Choroid plexus epithelial cell (primary cell): ENCODE measurements at regions not wholly inside any gene's neighbourhood (a gene's known extent, or its start where the extent isn't known, plus 50 kb on each side); places are given as distances from the start of the nearest gene placed in this dataset.

Experiments used
- DNase-seq: peaks from one replicate; pipeline ENCODE4 v3.0.0-alpha.2; 2010; ENCODE audit warnings: low read depth
- H3K4me3 ChIP-seq: 2 replicates; pipeline ENCODE4 v1.5.1; 2011; ENCODE audit warnings: low read depth, mild to moderate bottlenecking, control low read depth, low read length, moderate library complexity
- TF ChIP-seq, protein P1 (sequence below): conservative IDR thresholded peaks from 2 replicates; pipeline ENCODE4 v1.5.1; 2011; ENCODE audit warnings: low read depth, mild to moderate bottlenecking, control low read depth, inconsistent platforms, low read length, moderate library complexity

DNA sequence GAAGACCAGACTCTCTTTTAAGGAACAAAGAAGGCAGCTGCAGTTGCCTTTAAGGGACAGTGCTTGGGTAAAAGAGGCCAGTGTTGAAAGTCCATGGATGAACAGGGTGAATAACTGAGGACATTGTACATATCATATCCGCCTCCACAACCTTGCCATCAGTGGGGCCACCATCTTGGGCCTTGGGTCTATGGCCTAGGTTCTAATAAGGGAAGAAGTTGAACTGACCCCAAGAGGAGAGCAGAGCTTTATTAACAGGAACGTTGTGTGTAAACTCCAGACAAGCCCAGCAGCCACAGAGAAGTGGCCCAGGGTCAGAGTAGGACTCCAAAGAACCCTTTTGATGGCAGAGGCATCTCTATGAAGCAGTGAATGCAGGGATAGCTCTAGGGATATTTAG lies 332.8 kb downstream of the CYP26B1 start:
- no peak overlapping the region for H3K4me3 ChIP-seq
- DNase-seq, result no peak
- TF ChIP-seq, protein P1, sequence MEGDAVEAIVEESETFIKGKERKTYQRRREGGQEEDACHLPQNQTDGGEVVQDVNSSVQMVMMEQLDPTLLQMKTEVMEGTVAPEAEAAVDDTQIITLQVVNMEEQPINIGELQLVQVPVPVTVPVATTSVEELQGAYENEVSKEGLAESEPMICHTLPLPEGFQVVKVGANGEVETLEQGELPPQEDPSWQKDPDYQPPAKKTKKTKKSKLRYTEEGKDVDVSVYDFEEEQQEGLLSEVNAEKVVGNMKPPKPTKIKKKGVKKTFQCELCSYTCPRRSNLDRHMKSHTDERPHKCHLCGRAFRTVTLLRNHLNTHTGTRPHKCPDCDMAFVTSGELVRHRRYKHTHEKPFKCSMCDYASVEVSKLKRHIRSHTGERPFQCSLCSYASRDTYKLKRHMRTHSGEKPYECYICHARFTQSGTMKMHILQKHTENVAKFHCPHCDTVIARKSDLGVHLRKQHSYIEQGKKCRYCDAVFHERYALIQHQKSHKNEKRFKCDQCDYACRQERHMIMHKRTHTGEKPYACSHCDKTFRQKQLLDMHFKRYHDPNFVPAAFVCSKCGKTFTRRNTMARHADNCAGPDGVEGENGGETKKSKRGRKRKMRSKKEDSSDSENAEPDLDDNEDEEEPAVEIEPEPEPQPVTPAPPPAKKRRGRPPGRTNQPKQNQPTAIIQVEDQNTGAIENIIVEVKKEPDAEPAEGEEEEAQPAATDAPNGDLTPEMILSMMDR, result no peak

- DNase-seq, result no peak
- TF ChIP-seq, protein P1, result no peak
- no peak overlapping the region for H3K4me3 ChIP-seq
Measured at GRCh38 chr2:71813807-71814470, 333.7 kb downstream of the CYP26B1 start.

DNA sequence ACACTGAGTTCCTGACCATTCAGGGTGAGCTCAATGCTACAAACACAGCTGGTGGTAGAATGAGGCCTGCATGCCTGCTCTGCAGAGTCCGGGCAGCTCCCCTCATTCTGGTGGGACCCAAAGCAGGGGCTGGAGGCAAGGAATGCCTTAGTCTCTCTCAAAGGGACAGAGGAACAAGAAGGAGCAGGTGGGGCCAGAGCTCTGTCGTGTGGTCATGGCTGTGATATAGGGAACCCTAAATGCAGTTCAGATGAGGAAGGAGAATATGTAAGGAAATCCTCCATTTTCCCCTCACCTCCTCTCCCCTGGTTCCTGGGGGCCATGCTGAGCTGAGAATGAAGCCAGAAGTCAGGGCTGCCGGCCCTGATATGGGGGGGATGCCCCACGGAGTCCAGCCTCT lies 334.3 kb downstream of the CYP26B1 start:
- TF ChIP-seq, protein P1, result no peak

GRCh38 chr2:71812736-71813135 lies 334.9 kb downstream of the CYP26B1 start:
- no peak for DNase-seq
- TF ChIP-seq, protein P1, result no peak

More for the DNA sequence above, 334.3 kb downstream of the CYP26B1 start:
- DNase-seq, result no peak
- no peak overlapping the region for H3K4me3 ChIP-seq

GRCh38 chr2:71811726-71812125 lies 335.9 kb downstream of the CYP26B1 start:
- no peak overlapping the region for H3K4me3 ChIP-seq
- TF ChIP-seq, protein P1, result no peak

More at GRCh38 chr2:71812736-71813135, 334.9 kb downstream of the CYP26B1 start:
- H3K4me3 ChIP-seq, result no peak overlapping the region

DNA sequence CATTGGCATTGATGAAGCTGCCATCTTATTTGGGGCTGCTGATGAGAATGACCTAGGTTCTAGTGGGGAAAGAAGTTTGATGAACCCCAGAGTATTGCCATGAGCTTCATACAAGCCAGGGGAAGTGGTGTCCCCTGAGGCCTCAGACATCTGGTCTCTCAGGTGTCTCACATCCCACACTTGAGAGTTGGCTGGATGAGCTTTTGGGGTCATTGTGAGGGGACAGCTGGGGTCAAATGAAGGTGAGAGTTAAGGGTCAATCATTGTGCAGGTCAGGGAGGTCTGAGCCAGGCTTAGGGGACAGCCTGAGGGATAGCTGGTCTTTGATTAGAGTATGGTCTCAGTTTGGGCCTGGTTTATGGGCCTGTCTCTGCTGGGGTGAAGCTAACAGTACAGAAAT lies 336.5 kb downstream of the CYP26B1 start:
- TF ChIP-seq, protein P1, result no peak
- H3K4me3 ChIP-seq, result no peak overlapping the region
- no peak for DNase-seq

More at GRCh38 chr2:71811726-71812125, 335.9 kb downstream of the CYP26B1 start:
- DNase-seq, result no peak

DNA sequence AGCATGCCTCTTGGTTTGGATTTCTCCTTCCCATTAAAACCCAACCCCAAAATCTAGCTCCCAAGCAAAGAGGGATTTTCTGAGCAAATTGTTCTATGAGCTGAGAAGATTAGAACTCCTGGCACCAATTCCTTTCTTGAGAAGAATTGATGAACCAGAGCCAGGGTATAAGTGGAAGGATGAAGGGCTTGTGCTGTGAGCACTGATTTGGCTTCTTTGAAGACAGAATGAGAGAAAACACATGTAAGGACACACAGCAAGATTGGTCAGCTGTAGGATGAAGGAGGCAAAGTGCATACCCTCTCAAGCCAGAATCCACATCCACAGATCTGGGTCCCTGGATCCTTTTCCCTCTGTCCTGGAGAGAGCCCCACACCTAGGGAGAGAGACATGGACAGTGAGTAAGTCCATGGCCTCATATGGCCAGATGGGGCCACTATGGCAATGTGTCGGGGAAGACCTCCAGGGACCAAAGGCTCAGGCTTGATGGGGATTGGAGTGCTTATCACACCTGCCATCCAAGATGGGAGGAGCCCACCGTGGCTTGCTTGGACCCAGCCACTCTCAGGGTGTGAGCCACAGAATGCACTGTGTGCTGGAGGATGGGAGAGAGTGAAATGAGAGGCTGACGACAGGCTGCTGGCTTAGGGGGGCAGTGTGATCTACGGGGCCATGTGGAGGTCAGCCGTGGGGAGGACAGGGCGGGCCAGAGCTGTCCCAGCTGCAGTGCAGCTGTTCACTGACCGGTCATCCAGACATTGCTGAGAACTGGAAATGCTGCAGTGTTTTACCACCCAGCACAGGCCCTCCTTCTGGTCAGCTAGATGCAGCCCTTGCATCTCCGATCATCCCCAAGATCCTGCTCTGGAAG lies 339.8 kb downstream of the CYP26B1 start:
- H3K4me3 ChIP-seq, result no peak overlapping the region
- TF ChIP-seq, protein P1, result no peak
- DNase-seq, result no peak
